ENCODE measurements at regions not wholly inside any gene's neighbourhood (a gene's known extent, or its start where the extent isn't known, plus 50 kb on each side); places are given as distances from the start of the nearest gene placed in this dataset.

- TF ChIP-seq, protein P1, sequence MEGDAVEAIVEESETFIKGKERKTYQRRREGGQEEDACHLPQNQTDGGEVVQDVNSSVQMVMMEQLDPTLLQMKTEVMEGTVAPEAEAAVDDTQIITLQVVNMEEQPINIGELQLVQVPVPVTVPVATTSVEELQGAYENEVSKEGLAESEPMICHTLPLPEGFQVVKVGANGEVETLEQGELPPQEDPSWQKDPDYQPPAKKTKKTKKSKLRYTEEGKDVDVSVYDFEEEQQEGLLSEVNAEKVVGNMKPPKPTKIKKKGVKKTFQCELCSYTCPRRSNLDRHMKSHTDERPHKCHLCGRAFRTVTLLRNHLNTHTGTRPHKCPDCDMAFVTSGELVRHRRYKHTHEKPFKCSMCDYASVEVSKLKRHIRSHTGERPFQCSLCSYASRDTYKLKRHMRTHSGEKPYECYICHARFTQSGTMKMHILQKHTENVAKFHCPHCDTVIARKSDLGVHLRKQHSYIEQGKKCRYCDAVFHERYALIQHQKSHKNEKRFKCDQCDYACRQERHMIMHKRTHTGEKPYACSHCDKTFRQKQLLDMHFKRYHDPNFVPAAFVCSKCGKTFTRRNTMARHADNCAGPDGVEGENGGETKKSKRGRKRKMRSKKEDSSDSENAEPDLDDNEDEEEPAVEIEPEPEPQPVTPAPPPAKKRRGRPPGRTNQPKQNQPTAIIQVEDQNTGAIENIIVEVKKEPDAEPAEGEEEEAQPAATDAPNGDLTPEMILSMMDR (IDR thresholded peaks at IDR 0.05) = no peak
- TF ChIP-seq ELK1 (IDR thresholded peaks at IDR 0.05; ENCODE audit: low read depth, low read length) (no peak), PHF8 (IDR thresholded peaks at IDR 0.05; ENCODE audit: borderline replicate concordance, low read depth) (no peak), JUN (IDR thresholded peaks at IDR 0.05) (no peak), POLR2A (IDR thresholded peaks at IDR 0.05; ENCODE audit: low read length) (no peak), RFX5 (IDR thresholded peaks at IDR 0.05) (no peak), MAX (IDR thresholded peaks at IDR 0.05) (no peak), CBX2 (IDR thresholded peaks at IDR 0.05; ENCODE audit: borderline replicate concordance, low read depth) (no peak), ZFP36 (IDR thresholded peaks at IDR 0.05; ENCODE audit: borderline replicate concordance, partially characterized antibody) (no peak), BHLHE40 (IDR thresholded peaks at IDR 0.05; ENCODE audit: low read depth, low read length) (no peak)
- TF ChIP-seq, protein P2, sequence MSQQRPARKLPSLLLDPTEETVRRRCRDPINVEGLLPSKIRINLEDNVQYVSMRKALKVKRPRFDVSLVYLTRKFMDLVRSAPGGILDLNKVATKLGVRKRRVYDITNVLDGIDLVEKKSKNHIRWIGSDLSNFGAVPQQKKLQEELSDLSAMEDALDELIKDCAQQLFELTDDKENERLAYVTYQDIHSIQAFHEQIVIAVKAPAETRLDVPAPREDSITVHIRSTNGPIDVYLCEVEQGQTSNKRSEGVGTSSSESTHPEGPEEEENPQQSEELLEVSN (IDR thresholded peaks at IDR 0.05; ENCODE audit: borderline replicate concordance, low read depth) = no peak
These were observed 174.7 kb upstream of the CNTN3 start for GRCh38 chr3:74789111-74789510.
